ENCODE measurements at regions not wholly inside any gene's neighbourhood (a gene's known extent, or its start where the extent isn't known, plus 50 kb on each side); places are given as distances from the start of the nearest gene placed in this dataset.
"Not testable (repeated sequence)": the region's sequence is repeated elsewhere in the genome, so short reads cannot be mapped to it uniquely, and the experiment has no call there.

- not testable (repeated sequence) for DNase-seq (ENCODE audit: low spot score)
Measured at GRCh38 chr16:29328528-29328927, 78.0 kb downstream of the NPIPB11 start.

- DNase-seq (ENCODE audit: low spot score): not testable (repeated sequence)
Measured at GRCh38 chr16:29327631-29328408, 78.7 kb downstream of the NPIPB11 start.

- DNase-seq (ENCODE audit: low spot score): not testable (repeated sequence)
Measured at GRCh38 chr16:29326164-29327125, 80.1 kb downstream of the NPIPB11 start.

GRCh38 chr16:29323725-29324124 lies 82.8 kb downstream of the NPIPB11 start:
- not testable (repeated sequence) for DNase-seq (ENCODE audit: low spot score)

GRCh38 chr16:29321585-29321984 lies 84.9 kb downstream of the NPIPB11 start:
- DNase-seq (ENCODE audit: low spot score): no peak

GRCh38 chr16:29321000-29321393 lies 85.5 kb downstream of the NPIPB11 start:
- no peak for DNase-seq (ENCODE audit: low spot score)

GRCh38 chr16:29320274-29320999 lies 86.1 kb downstream of the NPIPB11 start:
- DNase-seq (ENCODE audit: low spot score): no peak

GRCh38 chr16:29319726-29320125 lies 86.8 kb downstream of the NPIPB11 start:
- no peak for DNase-seq (ENCODE audit: low spot score)

GRCh38 chr16:29318561-29318968 lies 87.9 kb downstream of the NPIPB11 start:
- peak; percentile 4 for DNase-seq (ENCODE audit: low spot score)

- DNase-seq (ENCODE audit: low spot score): no peak
Measured at GRCh38 chr16:29318037-29318436, 88.5 kb downstream of the NPIPB11 start.

GRCh38 chr16:29317269-29317668 lies 89.2 kb downstream of the NPIPB11 start:
- DNase-seq (ENCODE audit: low spot score): no peak

- DNase-seq (ENCODE audit: low spot score): no peak
Measured at GRCh38 chr16:29316761-29317183, 89.7 kb downstream of the NPIPB11 start.

GRCh38 chr16:29315916-29316517 lies 90.5 kb downstream of the NPIPB11 start:
- DNase-seq (ENCODE audit: low spot score): no peak

GRCh38 chr16:29315046-29315445 lies 91.5 kb downstream of the NPIPB11 start:
- no peak for DNase-seq (ENCODE audit: low spot score)

GRCh38 chr16:29314292-29314934 lies 92.1 kb downstream of the NPIPB11 start:
- no peak for DNase-seq (ENCODE audit: low spot score)

- no peak for DNase-seq (ENCODE audit: low spot score)
Measured at GRCh38 chr16:29313559-29314048, 92.9 kb downstream of the NPIPB11 start.

GRCh38 chr16:29312835-29313558 lies 93.5 kb downstream of the NPIPB11 start:
- no peak for DNase-seq (ENCODE audit: low spot score)

GRCh38 chr16:29312345-29312675 lies 94.2 kb downstream of the NPIPB11 start:
- DNase-seq (ENCODE audit: low spot score): not testable (repeated sequence)

GRCh38 chr16:29311461-29312344 lies 94.8 kb downstream of the NPIPB11 start:
- DNase-seq (ENCODE audit: low spot score): no peak

Measured in CD4-positive, alpha-beta T cell treated with Interleukin-2 at 100 ng/mL for 4 hours (primary cell).